ENCODE measurements at regions not wholly inside any gene's neighbourhood (a gene's known extent, or its start where the extent isn't known, plus 50 kb on each side); places are given as distances from the start of the nearest gene placed in this dataset.
A peak's percentile ranks its signal among the peaks of the same experiment; 100 is the strongest.

DNA sequence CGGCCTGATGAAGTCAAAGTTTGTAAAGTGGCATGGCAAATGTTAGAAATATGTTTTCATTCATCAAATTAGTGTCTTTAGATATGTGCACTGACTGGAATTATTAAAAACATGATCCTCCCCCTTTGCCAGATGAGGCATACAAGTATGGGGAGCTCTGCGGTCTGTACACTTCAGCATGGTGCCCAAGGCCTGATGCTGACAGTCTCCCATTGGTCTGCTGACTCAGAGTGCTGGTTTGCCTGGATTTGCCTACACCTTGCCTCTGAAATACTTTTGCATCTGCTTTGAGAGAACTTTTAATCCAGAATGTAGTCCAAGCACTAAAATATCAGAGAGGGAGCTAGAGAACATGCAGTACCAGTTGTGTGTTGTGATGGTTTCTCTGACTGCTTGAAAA lies 354.3 kb upstream of the ACTBL2 start:
- H3K4me1 ChIP-seq (ENCODE audit: control insufficient read depth in 2 of 2, insufficient read depth in 1 of 2, low read depth in 1 of 2, low read length in 2 of 2): peaks cover 13 to 19% of the 10 kb centered on the region in 2 donors
- no peak overlapping the region for H3K9ac ChIP-seq (ENCODE audit: low read depth, low read length, poor library complexity)
- peaks cover 1 to 3% of the 10 kb centered on the region in 2 donors for H3K9me3 ChIP-seq (replicated peaks in 1 of 2; ENCODE audit: control insufficient read depth in 2 of 2, insufficient read depth in 1 of 2, low read depth in 1 of 2, low read length in 2 of 2)
- no peaks in the 10 kb centered on the region for H3K36me3 ChIP-seq (replicated peaks in 1 of 2; ENCODE audit: control insufficient read depth in 2 of 2, insufficient read depth in 2 of 2, low read length in 2 of 2)
- peak overlapping the region; percentile 72 for H3K4ac ChIP-seq (ENCODE audit: low read length)
- peak overlapping the region; percentile 59 for H2BK12ac ChIP-seq (ENCODE audit: low read length)
- H2BK5ac ChIP-seq (ENCODE audit: low read length): no peak overlapping the region
- peak overlapping the region; percentile 58 for H3K18ac ChIP-seq (ENCODE audit: low read length)
- H3K79me1 ChIP-seq (ENCODE audit: low read depth, low read length): no peaks in the 10 kb centered on the region
- DNase-seq (ENCODE audit: low spot score): no peak
- no peak overlapping the region for H3K4me3 ChIP-seq (ENCODE audit: low read length in 2 of 2)
- WGBS, 2 donors (ENCODE audit: extremely low coverage in 2 of 2, insufficient read length in 2 of 2, insufficient replicate concordance in 1 of 2): no CpG with 5 or more reads among the region's 2 CpGs
- H2BK120ac ChIP-seq (ENCODE audit: low read depth, low read length): no peak overlapping the region
- no peak overlapping the region for H3K4me2 ChIP-seq (ENCODE audit: insufficient read depth, low read length, poor library complexity, severe bottlenecking)
- no peak overlapping the region for H2AFZ ChIP-seq (ENCODE audit: low read length)
- H2AK5ac ChIP-seq (ENCODE audit: low read depth, low read length): no peak overlapping the region
- H3K14ac ChIP-seq (ENCODE audit: low read length): no peak overlapping the region
- H2BK15ac ChIP-seq (ENCODE audit: low read length): peak overlapping the region; percentile 82
- H4K8ac ChIP-seq (ENCODE audit: low read depth, low read length): no peak overlapping the region
- H4K91ac ChIP-seq (ENCODE audit: low read depth, low read length, poor library complexity): peak overlapping the region; percentile 24
- peak overlapping the region; percentile 5 for H3K27ac ChIP-seq (replicated peaks; ENCODE audit: low read length)
- no peaks in the 10 kb centered on the region for H3K27me3 ChIP-seq (ENCODE audit: control insufficient read depth in 3 of 3, insufficient read depth in 3 of 3, low read depth in 1 of 3, low read length in 3 of 3)
- H3K23ac ChIP-seq (ENCODE audit: low read depth, low read length, poor library complexity): no peak overlapping the region

DNA sequence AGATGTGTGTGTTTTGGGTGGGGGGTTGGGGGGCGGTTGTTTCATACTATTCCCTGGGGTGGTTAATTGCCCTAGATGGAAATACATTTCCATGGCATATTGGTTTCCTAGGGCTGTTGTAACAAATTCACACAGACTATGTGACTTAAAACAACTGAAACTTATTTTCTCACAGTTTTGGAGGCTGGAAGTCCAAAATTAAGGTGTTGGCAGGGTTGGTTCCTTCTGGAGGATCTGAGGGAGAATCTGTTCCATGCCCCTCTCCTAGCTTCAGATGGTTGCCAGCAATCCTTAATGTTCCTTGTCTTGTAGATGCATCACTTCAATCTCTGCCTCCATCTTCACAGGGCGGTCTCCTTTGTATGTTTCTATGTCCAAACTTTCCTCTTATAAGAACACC lies 353.7 kb upstream of the ACTBL2 start:
- no peak overlapping the region for H2BK5ac ChIP-seq (ENCODE audit: low read length)
- no peak overlapping the region for H2BK120ac ChIP-seq (ENCODE audit: low read depth, low read length)
- H3K9ac ChIP-seq (ENCODE audit: low read depth, low read length, poor library complexity): no peak overlapping the region
- H3K18ac ChIP-seq (ENCODE audit: low read length): no peak overlapping the region
- no peak overlapping the region for H2BK12ac ChIP-seq (ENCODE audit: low read length)
- H3K9me3 ChIP-seq (replicated peaks in 1 of 2; ENCODE audit: control insufficient read depth in 2 of 2, insufficient read depth in 1 of 2, low read depth in 1 of 2, low read length in 2 of 2): peaks cover 2 to 3% of the 10 kb centered on the region in 2 donors
- no peak for DNase-seq (ENCODE audit: low spot score)
- no CpG with 5 or more reads among the region's 2 CpGs for WGBS, 2 donors (ENCODE audit: extremely low coverage in 2 of 2, insufficient read length in 2 of 2, insufficient replicate concordance in 1 of 2)
- H4K91ac ChIP-seq (ENCODE audit: low read depth, low read length, poor library complexity): no peak overlapping the region
- H3K4ac ChIP-seq (ENCODE audit: low read length): no peak overlapping the region
- H3K4me1 ChIP-seq (ENCODE audit: control insufficient read depth in 2 of 2, insufficient read depth in 1 of 2, low read depth in 1 of 2, low read length in 2 of 2): peaks cover 9 to 13% of the 10 kb centered on the region in 2 donors
- H2AK5ac ChIP-seq (ENCODE audit: low read depth, low read length): no peak overlapping the region
- H3K4me3 ChIP-seq (ENCODE audit: low read length in 2 of 2): no peak overlapping the region
- H3K23ac ChIP-seq (ENCODE audit: low read depth, low read length, poor library complexity): no peak overlapping the region
- no peak overlapping the region for H4K8ac ChIP-seq (ENCODE audit: low read depth, low read length)
- no peaks in the 10 kb centered on the region for H3K79me1 ChIP-seq (ENCODE audit: low read depth, low read length)
- H3K4me2 ChIP-seq (ENCODE audit: insufficient read depth, low read length, poor library complexity, severe bottlenecking): no peak overlapping the region
- H2AFZ ChIP-seq (ENCODE audit: low read length): no peak overlapping the region
- no peak overlapping the region for H3K14ac ChIP-seq (ENCODE audit: low read length)
- no peak overlapping the region for H2BK15ac ChIP-seq (ENCODE audit: low read length)
- H3K27ac ChIP-seq (replicated peaks; ENCODE audit: low read length): no peak overlapping the region
- H3K27me3 ChIP-seq (ENCODE audit: control insufficient read depth in 3 of 3, insufficient read depth in 3 of 3, low read depth in 1 of 3, low read length in 3 of 3): no peaks in the 10 kb centered on the region
- H3K36me3 ChIP-seq (replicated peaks in 1 of 2; ENCODE audit: control insufficient read depth in 2 of 2, insufficient read depth in 2 of 2, low read length in 2 of 2): no peaks in the 10 kb centered on the region

GRCh38 chr5:57834829-57835608 lies 352.4 kb upstream of the ACTBL2 start:
- H3K4me1 ChIP-seq (ENCODE audit: control insufficient read depth in 2 of 2, insufficient read depth in 1 of 2, low read depth in 1 of 2, low read length in 2 of 2): peaks cover 6 to 13% of the 10 kb centered on the region in 2 donors
- no peaks in the 10 kb centered on the region for H3K36me3 ChIP-seq (replicated peaks in 1 of 2; ENCODE audit: control insufficient read depth in 2 of 2, insufficient read depth in 2 of 2, low read length in 2 of 2)
- H3K23ac ChIP-seq (ENCODE audit: low read depth, low read length, poor library complexity): no peak overlapping the region
- DNase-seq (ENCODE audit: low spot score): peak; percentile 26
- no CpG with 5 or more reads among the region's 6 CpGs for WGBS, 2 donors (ENCODE audit: extremely low coverage in 2 of 2, insufficient read length in 2 of 2, insufficient replicate concordance in 1 of 2)
- H2BK12ac ChIP-seq (ENCODE audit: low read length): no peak overlapping the region
- no peak overlapping the region for H4K8ac ChIP-seq (ENCODE audit: low read depth, low read length)
- no peak overlapping the region for H3K14ac ChIP-seq (ENCODE audit: low read length)
- H3K9ac ChIP-seq (ENCODE audit: low read depth, low read length, poor library complexity): no peak overlapping the region
- peak overlapping the region; percentile 87 for H3K27ac ChIP-seq (replicated peaks; ENCODE audit: low read length)
- no peak overlapping the region for H2BK120ac ChIP-seq (ENCODE audit: low read depth, low read length)
- peak overlapping the region; percentile 9 for H3K18ac ChIP-seq (ENCODE audit: low read length)
- no peaks in the 10 kb centered on the region for H3K27me3 ChIP-seq (ENCODE audit: control insufficient read depth in 3 of 3, insufficient read depth in 3 of 3, low read depth in 1 of 3, low read length in 3 of 3)
- H2BK5ac ChIP-seq (ENCODE audit: low read length): no peak overlapping the region
- H3K4me3 ChIP-seq (ENCODE audit: low read length in 2 of 2): no peak overlapping the region
- peak overlapping the region; percentile 66 for H2AFZ ChIP-seq (ENCODE audit: low read length)
- H4K91ac ChIP-seq (ENCODE audit: low read depth, low read length, poor library complexity): no peak overlapping the region
- H3K4ac ChIP-seq (ENCODE audit: low read length): no peak overlapping the region
- peak overlapping the region; percentile 21 for H3K4me2 ChIP-seq (ENCODE audit: insufficient read depth, low read length, poor library complexity, severe bottlenecking)
- no peak overlapping the region for H2BK15ac ChIP-seq (ENCODE audit: low read length)
- H2AK5ac ChIP-seq (ENCODE audit: low read depth, low read length): no peak overlapping the region
- H3K79me1 ChIP-seq (ENCODE audit: low read depth, low read length): no peaks in the 10 kb centered on the region
- H3K9me3 ChIP-seq (replicated peaks in 1 of 2; ENCODE audit: control insufficient read depth in 2 of 2, insufficient read depth in 1 of 2, low read depth in 1 of 2, low read length in 2 of 2): peaks cover 3 to 10% of the 10 kb centered on the region in 2 donors

DNA sequence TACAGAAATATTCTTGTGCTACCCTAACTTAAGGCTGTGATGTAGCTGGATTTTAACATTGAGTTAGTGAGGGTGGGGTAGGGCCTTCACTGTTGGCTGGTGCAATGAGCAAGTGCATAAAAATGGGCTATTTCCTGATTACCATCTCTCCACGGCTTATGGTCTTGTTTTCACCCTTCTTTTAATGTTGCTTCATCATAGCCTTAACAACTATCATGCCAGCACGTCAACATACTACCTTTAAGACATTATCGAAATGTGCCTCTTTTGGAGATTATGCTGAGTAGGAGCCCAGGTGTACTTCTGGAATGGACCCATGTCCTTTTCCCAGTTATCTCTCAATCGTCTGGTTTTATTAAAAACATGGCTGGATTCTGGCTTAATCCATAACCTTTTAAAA lies 350.9 kb upstream of the ACTBL2 start:
- Histone ChIP-seq H3K36me3 (replicated peaks in 1 of 2; ENCODE audit: control insufficient read depth in 2 of 2, insufficient read depth in 2 of 2, low read length in 2 of 2) (no peaks in the 10 kb centered on the region), H3K9ac (ENCODE audit: low read depth, low read length, poor library complexity) (no peak overlapping the region), H3K79me1 (ENCODE audit: low read depth, low read length) (no peaks in the 10 kb centered on the region), H3K23ac (ENCODE audit: low read depth, low read length, poor library complexity) (no peak overlapping the region), H4K8ac (ENCODE audit: low read depth, low read length) (no peak overlapping the region), H3K27me3 (ENCODE audit: control insufficient read depth in 3 of 3, insufficient read depth in 3 of 3, low read depth in 1 of 3, low read length in 3 of 3) (no peaks in the 10 kb centered on the region), H2BK120ac (ENCODE audit: low read depth, low read length) (no peak overlapping the region), H3K18ac (ENCODE audit: low read length) (no peak overlapping the region), H3K4me2 (ENCODE audit: insufficient read depth, low read length, poor library complexity, severe bottlenecking) (no peak overlapping the region), H3K27ac (replicated peaks; ENCODE audit: low read length) (no peak overlapping the region), H2BK12ac (ENCODE audit: low read length) (no peak overlapping the region), H4K91ac (ENCODE audit: low read depth, low read length, poor library complexity) (no peak overlapping the region), H3K4me3 (ENCODE audit: low read length in 2 of 2) (no peak overlapping the region), H2BK15ac (ENCODE audit: low read length) (no peak overlapping the region), H3K4ac (ENCODE audit: low read length) (no peak overlapping the region), H2AK5ac (ENCODE audit: low read depth, low read length) (no peak overlapping the region), H3K9me3 (replicated peaks in 1 of 2; ENCODE audit: control insufficient read depth in 2 of 2, insufficient read depth in 1 of 2, low read depth in 1 of 2, low read length in 2 of 2) (peaks cover 4 to 19% of the 10 kb centered on the region in 2 donors), H3K14ac (ENCODE audit: low read length) (no peak overlapping the region), H3K4me1 (ENCODE audit: control insufficient read depth in 2 of 2, insufficient read depth in 1 of 2, low read depth in 1 of 2, low read length in 2 of 2) (peaks cover 4 to 13% of the 10 kb centered on the region in 2 donors), H2AFZ (ENCODE audit: low read length) (no peak overlapping the region), H2BK5ac (ENCODE audit: low read length) (no peak overlapping the region)
- no CpG with 5 or more reads among the region's 4 CpGs for WGBS, 2 donors (ENCODE audit: extremely low coverage in 2 of 2, insufficient read length in 2 of 2, insufficient replicate concordance in 1 of 2)
- DNase-seq (ENCODE audit: low spot score): no peak

Measured in neuronal stem cell (in vitro differentiated cells).